ENCODE measurements at regions not wholly inside any gene's neighbourhood (a gene's known extent, or its start where the extent isn't known, plus 50 kb on each side); places are given as distances from the start of the nearest gene placed in this dataset.

- Histone ChIP-seq H3K4ac (ENCODE audit: low read depth, low read length) (no peak overlapping the region), H2BK20ac (ENCODE audit: low read depth, low read length) (no peak overlapping the region), H3K79me1 (ENCODE audit: low read depth in 1 of 2, low read length in 2 of 2) (no peaks in the 10 kb centered on the region), H3K4me3 (ENCODE audit: insufficient read depth, low read depth, low read length) (no peak overlapping the region), H3K9me1 (ENCODE audit: insufficient read depth, low read length) (no peaks in the 10 kb centered on the region), H3K9ac (ENCODE audit: low read depth, low read length) (no peak overlapping the region), H3K4me2 (ENCODE audit: low read depth, low read length) (no peak overlapping the region), H3K18ac (ENCODE audit: low read depth, low read length) (no peak overlapping the region), H3K27me3 (ENCODE audit: control insufficient read depth, insufficient read depth, low read length) (peaks cover 18% of the 10 kb centered on the region), H3K36me3 (ENCODE audit: control insufficient read depth, insufficient read depth, low read length) (no peaks in the 10 kb centered on the region), H4K5ac (ENCODE audit: low read depth, low read length) (no peak overlapping the region), H2AFZ (replicated peaks; ENCODE audit: low read length, poor library complexity) (no peak overlapping the region), H3K9me3 (ENCODE audit: control insufficient read depth, insufficient read depth, low read length) (no peaks in the 10 kb centered on the region), H3K56ac (ENCODE audit: extremely low read depth, insufficient read depth, low read length) (no peak overlapping the region), H2BK120ac (ENCODE audit: low read depth, low read length) (no peak overlapping the region), H4K8ac (ENCODE audit: low read depth in 2 of 2, low read length in 2 of 2) (no peak overlapping the region), H2AK5ac (ENCODE audit: low read depth, low read length) (no peak overlapping the region), H2AK9ac (replicated peaks; ENCODE audit: low read depth, low read length, poor library complexity) (no peak overlapping the region), H3K14ac (replicated peaks; ENCODE audit: low read depth, low read length) (no peak overlapping the region), H3K4me1 (ENCODE audit: control insufficient read depth, insufficient read depth, low read length) (peaks cover 1% of the 10 kb centered on the region; the same call in 1 of the 2 replicates), H3K27ac (ENCODE audit: insufficient read depth, low read length) (no peak overlapping the region), H2BK15ac (ENCODE audit: low read depth, low read length) (no peak overlapping the region), H4K91ac (ENCODE audit: insufficient read depth, low read depth, low read length) (no peak overlapping the region), H3K23ac (ENCODE audit: low read depth, low read length) (no peak overlapping the region), H4K20me1 (ENCODE audit: insufficient read depth, low read length) (no peaks in the 10 kb centered on the region), H2BK5ac (ENCODE audit: low read depth, low read length, poor library complexity, severe bottlenecking) (no peak overlapping the region)
- no CpG with 5 or more reads among the region's 10 CpGs for WGBS, 2 experiments (ENCODE audit: extremely low coverage in 2 of 2, insufficient read length in 1 of 2)
- in situ Hi-C loops (cut with MboI; ENCODE audit: low sequenced_read_pairs), result no loop called here
- ChIA-PET CTCF (interaction anchor here (1.1 to 4.1 kb wide), 4 partner anchors 10 to 87 kb away, joined by 3 to 18 read pairs (median 6); no protein-coding TSS in a partner anchor), POLR2A (ENCODE audit: unreplicated experiment) (no interaction called here)
- no TSS peak for BruUV-seq (replicated peaks)
- dilution Hi-C loops (cut with HindIII; ENCODE audit: low sequenced_read_pairs, unreplicated experiment), result no loop called here
- DNase-seq (no peak), ATAC-seq (ENCODE audit: low read depth) (no peak)
- intact Hi-C loops (cut with micrococcal nuclease), result no loop called here
- TF ChIP-seq CHD1 (IDR thresholded peaks at IDR 0.05; ENCODE audit: low read depth, low read length), result no peak
- TF ChIP-seq USF2 (IDR thresholded peaks at IDR 0.05; ENCODE audit: low read depth, low read length), result no peak
- TF ChIP-seq RCOR1 (IDR thresholded peaks at IDR 0.05; ENCODE audit: insufficient replicate concordance, low read length), result no peak
- TF ChIP-seq ELK1 (IDR thresholded peaks at IDR 0.05; ENCODE audit: borderline replicate concordance, low read depth, low read length), result no peak
- TF ChIP-seq MAFK (IDR thresholded peaks at IDR 0.05; ENCODE audit: low read depth, low read length), result no peak
These were observed 60.6 kb upstream of the CD34 start for GRCh38 chr1:207971331-207972219.

All from IMR-90 (cell line).